OCI-LY7 (cell line): ENCODE measurements at regions not wholly inside any gene's neighbourhood (a gene's known extent, or its start where the extent isn't known, plus 50 kb on each side); places are given as distances from the start of the nearest gene placed in this dataset.

Source experiments
- CTCF ChIP-seq: fragments of 200-600 bp; sonication (generic); conservative IDR thresholded peaks from 2 replicates; pipeline ENCODE4 v1.5.1; 2014; ENCODE audit warnings: mild to moderate bottlenecking, antibody characterized with exemption, low read length, moderate library complexity, mixed read lengths
- EZH2phosphoT487 ChIP-seq: fragments of 200-600 bp; sonication (generic); IDR thresholded peaks from 2 replicates; pipeline ENCODE4 v1.6.1; 2018; ENCODE audit warnings: low read depth, borderline replicate concordance, mild to moderate bottlenecking, mixed run types, antibody characterized with exemption, low read length, moderate library complexity, mixed read lengths

DNA sequence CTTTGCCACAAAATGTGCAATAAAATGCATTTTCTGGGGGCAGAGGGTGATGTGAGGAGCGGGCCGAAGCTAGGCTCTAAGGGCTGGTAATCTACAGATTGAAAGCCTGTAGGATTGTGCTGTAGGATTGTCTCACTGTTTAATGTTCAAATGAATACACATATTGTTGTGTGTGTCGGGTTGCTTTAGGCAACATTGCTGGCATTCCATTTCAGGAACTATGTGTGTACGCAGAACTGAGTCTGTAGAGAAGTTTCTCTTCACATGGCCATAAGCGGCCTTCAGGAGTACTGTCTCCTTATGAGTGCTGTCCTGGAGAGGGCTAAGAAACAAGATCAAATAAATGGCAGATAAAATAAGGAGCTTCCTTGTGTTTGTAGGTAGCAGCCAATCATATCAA lies 540.2 kb downstream of the GATA3 start:
- TF ChIP-seq CTCF (no peak), EZH2phosphoT487 (no peak)
